SH-SY5Y (cell line): ENCODE measurements at regions not wholly inside any gene's neighbourhood (a gene's known extent, or its start where the extent isn't known, plus 50 kb on each side); places are given as distances from the start of the nearest gene placed in this dataset.

ENCODE experiments used
- GATA2 ChIP-seq: IDR thresholded peaks from 2 replicates; pipeline ENCODE4 v1.6.1; 2011; ENCODE audit warnings: mild to moderate bottlenecking, low read depth, low read length
- GATA3 ChIP-seq: IDR thresholded peaks from 2 replicates; pipeline ENCODE4 v1.6.1; 2011; ENCODE audit warnings: low read depth, mild to moderate bottlenecking, low read length, moderate library complexity

- TF ChIP-seq GATA2 (no peak), GATA3 (no peak)
These were observed 103.3 kb downstream of the CTAGE1 start for GRCh38 chr18:22314420-22314819.

GRCh38 chr18:22314001-22314400 lies 103.7 kb downstream of the CTAGE1 start:
- TF ChIP-seq GATA2 = no peak
- no peak for TF ChIP-seq GATA3

GRCh38 chr18:22311301-22311700 lies 106.4 kb downstream of the CTAGE1 start:
- no peak for TF ChIP-seq GATA3
- no peak for TF ChIP-seq GATA2

GRCh38 chr18:22309191-22309590 lies 108.5 kb downstream of the CTAGE1 start:
- TF ChIP-seq GATA3 (no peak), GATA2 (no peak)

GRCh38 chr18:22307528-22307927 lies 110.2 kb downstream of the CTAGE1 start:
- TF ChIP-seq GATA3 = no peak
- no peak for TF ChIP-seq GATA2

GRCh38 chr18:22303927-22304326 lies 113.8 kb downstream of the CTAGE1 start:
- no peak for TF ChIP-seq GATA2
- no peak for TF ChIP-seq GATA3

GRCh38 chr18:22302144-22302543 lies 115.6 kb downstream of the CTAGE1 start:
- no peak for TF ChIP-seq GATA2
- no peak for TF ChIP-seq GATA3

DNA sequence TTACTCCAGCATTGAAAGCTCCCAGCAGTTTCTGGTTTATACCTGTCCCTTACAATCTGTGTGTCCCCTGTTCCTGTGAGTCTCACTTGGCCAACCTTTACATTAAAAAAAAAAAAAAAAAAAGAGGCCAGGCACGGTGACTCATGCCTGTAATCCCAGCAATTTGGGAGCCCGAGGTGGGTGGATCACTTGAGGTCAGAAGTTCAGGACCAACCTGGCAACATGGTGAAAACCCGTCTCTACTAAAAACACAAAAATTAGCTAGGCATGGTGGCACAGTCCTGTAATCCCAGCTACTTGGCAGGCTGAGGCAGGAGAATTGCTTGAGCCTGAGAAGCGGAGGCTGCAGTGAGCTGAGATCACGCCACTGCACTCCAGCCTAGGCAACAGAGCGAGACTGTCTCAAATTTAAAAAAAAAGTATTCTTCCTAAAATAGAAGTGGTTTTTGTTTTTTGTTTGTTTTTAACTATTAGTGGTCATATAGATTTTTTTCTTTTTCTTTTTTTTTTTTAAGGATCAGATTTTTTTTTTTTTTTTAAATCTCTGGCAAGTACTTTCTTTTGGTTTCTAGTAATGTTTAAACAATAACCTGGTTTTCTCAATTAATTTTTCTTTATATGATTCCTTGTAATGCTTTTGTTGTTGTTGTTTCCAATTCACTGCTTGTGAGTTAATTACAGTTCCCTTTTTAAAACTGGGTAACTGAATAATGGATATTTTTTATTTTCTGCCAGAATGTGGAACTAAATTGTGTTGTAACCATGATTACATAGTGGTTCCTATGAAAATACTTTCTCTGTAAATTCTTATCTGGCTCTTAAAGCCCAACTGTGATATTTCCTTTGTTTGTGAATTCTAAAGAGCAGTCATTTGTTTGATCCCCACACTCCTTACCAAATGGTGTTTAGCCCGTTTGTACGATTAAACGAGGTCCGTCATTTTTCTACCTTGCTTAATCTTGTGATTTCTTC lies 116.8 kb downstream of the CTAGE1 start:
- TF ChIP-seq GATA3 (no peak), GATA2 (no peak)

GRCh38 chr18:22297008-22297407 lies 120.7 kb downstream of the CTAGE1 start:
- TF ChIP-seq GATA3 = no peak
- TF ChIP-seq GATA2 = no peak

GRCh38 chr18:22296304-22296703 lies 121.4 kb downstream of the CTAGE1 start:
- no peak for TF ChIP-seq GATA3

GRCh38 chr18:22293417-22293816 lies 124.0 kb downstream of the GATA6 start:
- no peak for TF ChIP-seq GATA2

- TF ChIP-seq GATA3 (no peak), GATA2 (no peak)
These were observed 120.6 kb downstream of the GATA6 start for GRCh38 chr18:22290004-22290403.

DNA sequence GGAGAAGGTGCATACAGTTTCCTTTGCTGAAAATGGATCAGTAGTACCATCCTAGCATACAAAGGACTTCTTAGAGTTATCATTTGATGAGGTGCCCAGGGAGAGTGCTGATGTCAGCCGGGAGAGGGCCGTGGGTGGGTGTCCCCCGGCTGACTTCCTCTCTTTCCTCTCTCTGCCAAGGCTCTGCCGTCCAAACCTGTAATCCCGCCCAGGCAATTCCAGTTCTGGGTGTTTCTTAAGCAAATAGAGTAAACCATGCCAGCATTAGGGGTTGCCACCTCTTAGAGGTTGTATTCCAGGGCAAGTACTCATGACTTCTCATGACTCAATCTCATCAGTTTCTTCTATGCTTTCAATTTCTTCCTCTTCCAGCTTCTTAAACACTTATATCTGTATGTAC lies 117.2 kb downstream of the GATA6 start:
- TF ChIP-seq GATA2 (no peak), GATA3 (no peak)

DNA sequence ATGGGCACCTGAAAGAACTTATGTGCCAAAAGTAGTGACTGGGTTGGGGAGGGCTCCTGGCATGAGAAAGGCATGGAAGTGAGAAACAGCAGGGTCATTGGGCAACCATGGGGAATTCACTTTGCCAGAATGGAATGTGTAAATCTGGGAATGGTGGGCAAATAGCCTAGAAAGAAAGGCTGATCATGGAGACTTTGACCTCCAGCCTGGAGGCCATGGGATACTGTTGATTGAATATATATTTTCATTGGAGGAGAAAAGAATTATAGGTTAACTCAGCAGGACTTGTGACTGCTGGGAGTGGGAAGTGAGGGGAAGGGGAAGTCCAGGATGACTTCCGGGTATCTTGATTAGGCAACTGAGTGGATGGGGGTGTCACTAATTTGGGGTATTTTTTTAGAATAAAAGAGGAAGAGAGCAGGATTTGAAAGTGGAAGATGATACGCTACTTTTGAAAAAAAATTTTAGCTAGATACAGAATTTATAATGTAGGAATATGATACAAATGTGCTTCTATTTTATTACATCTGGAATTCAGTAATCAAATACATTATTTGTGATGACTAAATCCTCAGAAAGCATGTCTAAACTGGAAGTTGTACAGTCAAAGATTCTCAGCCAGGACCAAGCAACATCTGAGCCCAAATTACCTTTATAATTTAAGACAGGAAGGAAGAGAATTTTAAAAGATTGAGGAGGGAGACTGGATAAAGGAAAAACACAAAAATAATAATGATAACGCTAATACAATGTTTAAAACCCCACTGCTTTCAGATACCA lies 116.2 kb downstream of the GATA6 start:
- TF ChIP-seq GATA2 (no peak), GATA3 (no peak)
